Erythroblast (primary cell): ENCODE measurements at regions not wholly inside any gene's neighbourhood (a gene's known extent, or its start where the extent isn't known, plus 50 kb on each side); places are given as distances from the start of the nearest gene placed in this dataset.

Experiments
- DNase-seq, 2 experiments: peaks; one replicate each; lab custom pipeline; 2025; lab: John Stamatoyannopoulos, UW
- GATA1 ChIP-seq: IDR thresholded peaks from 2 replicates; pipeline ENCODE4 v1.6.1; 2011; ENCODE audit warnings: low read depth, mild to moderate bottlenecking, control low read depth, low read length, moderate library complexity
- POLR2A ChIP-seq: IDR thresholded peaks from 2 replicates; pipeline ENCODE4 v1.6.1; 2011; ENCODE audit warnings: mild to moderate bottlenecking, low read length

GRCh38 chr5:3698412-3698811 lies 102.8 kb downstream of the IRX1 start:
- DNase-seq = no peak
- TF ChIP-seq GATA1 = no peak
- TF ChIP-seq POLR2A = no peak

DNA sequence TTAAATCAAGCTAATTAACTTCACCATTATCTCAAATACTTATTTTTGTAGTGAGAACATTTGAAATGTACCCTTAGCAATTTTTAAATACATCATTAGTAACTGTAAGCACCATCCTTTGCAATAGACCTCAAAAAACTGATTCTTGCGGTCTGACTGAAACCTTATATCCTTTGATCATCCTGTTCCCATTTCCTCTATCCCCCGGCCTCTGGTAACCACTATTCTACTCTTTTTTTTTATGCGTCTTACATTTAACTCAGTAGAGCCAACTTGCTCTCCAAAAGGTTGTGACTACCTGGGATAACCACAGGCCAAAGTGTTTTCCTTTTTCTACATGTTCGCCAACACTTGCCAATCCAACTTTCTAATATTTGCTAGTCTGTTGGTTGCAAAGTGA lies 106.1 kb downstream of the IRX1 start:
- no peak for TF ChIP-seq GATA1
- DNase-seq = no peak

DNA sequence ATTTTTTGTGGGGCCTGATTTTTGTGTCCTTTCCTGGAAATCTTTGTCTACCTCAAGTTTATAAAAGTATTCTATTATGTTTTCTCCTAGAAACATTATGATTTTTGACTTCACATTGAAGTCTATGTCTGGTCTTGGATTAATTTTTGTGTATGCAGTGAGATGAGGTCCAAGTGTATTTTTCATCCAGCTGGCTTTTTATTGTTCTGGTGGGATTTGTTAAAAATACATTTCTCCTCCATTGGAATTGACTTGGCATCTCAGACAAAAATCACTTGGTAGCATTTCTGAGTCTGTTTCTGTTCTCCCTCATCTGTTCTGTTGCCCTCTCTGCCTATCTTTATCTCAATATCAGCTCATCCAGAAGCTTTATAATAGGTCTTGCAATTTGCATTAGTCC lies 109.0 kb downstream of the IRX1 start:
- DNase-seq = no peak
- TF ChIP-seq GATA1 = no peak
- no peak for TF ChIP-seq POLR2A

DNA sequence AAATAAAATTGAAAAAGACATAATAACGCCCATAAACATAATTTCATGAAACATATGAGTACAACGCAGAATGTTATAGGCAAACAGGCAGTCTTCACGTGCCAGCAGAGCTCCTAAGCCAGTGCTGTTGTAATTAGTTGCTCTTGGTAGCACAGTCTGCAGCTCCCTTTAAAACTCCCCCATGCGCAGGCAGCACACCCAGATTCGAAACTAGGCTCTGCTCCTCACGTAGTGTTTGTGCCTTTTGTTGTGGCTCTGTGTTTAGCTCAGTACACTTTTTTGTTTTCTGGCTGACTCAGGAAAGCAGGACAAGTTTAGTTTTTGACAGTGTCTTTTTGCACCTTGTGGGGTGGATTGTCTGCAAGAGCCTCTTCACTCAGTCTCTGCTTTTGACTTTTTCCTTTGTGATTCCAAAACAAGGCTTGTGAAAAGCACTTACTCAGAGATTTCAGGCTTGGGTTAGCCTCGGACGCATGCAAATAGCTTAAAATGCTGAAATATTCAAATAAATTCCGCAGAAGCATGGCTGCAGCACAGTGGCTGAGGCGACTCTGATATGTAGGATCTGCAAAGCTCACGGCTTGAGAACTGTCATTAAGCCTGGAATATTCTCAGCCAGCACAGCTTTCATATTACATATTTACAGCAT lies 113.6 kb downstream of the IRX1 start:
- TF ChIP-seq POLR2A = no peak
- no peak for TF ChIP-seq GATA1
- DNase-seq = no peak

GRCh38 chr5:3709717-3710348 lies 114.2 kb downstream of the IRX1 start:
- no peak for DNase-seq
- TF ChIP-seq GATA1 = no peak
- TF ChIP-seq POLR2A = no peak

DNA sequence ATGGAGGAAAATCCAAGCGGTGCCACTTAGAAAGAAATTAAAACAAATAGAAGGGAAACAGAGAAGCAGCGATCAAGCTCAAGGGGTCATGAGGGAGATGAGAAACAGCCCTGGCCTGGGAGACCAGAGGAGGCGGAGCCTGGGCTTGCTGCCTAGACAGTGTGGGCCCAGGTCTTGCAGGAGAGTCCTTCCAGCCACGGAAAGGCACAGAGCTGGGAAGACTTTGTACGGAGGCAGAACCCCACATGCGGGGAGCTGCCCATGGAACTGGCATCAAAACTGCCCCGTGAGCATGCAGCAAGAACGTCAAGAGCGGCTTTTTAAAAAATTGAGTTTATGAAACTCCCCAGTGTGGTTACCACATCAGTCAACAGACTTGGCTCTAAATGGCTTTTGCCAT lies 119.4 kb downstream of the IRX1 start:
- DNase-seq = no peak
- TF ChIP-seq GATA1 = no peak
- no peak for TF ChIP-seq POLR2A

DNA sequence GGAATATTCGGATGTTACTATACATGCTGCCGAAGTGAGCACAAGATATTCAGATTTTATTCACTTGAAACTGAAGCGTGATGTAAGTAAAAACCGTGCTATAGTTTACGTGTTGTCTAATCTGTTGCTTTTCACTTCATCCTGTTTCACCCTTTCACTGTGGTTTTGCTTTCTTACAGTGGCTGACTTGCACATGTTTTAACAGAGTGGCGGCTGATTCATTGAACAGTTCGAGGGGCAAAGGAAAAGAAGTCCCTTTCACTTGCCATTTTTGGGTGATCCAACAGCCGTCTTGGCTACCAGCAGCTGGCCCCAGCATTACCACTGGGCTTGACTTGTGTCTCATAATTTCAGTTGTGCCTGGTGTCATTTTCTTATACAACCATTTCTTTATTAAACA lies 134.0 kb downstream of the IRX1 start:
- TF ChIP-seq GATA1 (no peak), POLR2A (no peak)
- DNase-seq = no peak

- no peak for DNase-seq
Observed at GRCh38 chr5:3734632-3735031, 139.0 kb downstream of the IRX1 start.

GRCh38 chr5:3736466-3736865 lies 140.8 kb downstream of the IRX1 start:
- no peak for TF ChIP-seq POLR2A
- TF ChIP-seq GATA1 = no peak
- no peak for DNase-seq

More at GRCh38 chr5:3734632-3735031, 139.0 kb downstream of the IRX1 start:
- no peak for TF ChIP-seq GATA1
- TF ChIP-seq POLR2A = no peak

GRCh38 chr5:3736926-3737325 lies 141.3 kb downstream of the IRX1 start:
- TF ChIP-seq POLR2A (no peak), GATA1 (no peak)
- no peak for DNase-seq

- TF ChIP-seq GATA1 (no peak), POLR2A (no peak)
- DNase-seq = no peak
Observed at GRCh38 chr5:3738919-3739318, 143.3 kb downstream of the IRX1 start.

GRCh38 chr5:3740546-3741373 lies 145.1 kb downstream of the IRX1 start:
- TF ChIP-seq GATA1 (no peak), POLR2A (no peak)
- DNase-seq = no peak

GRCh38 chr5:3741374-3741770 lies 145.7 kb downstream of the IRX1 start:
- TF ChIP-seq POLR2A (no peak), GATA1 (no peak)
- no peak for DNase-seq

GRCh38 chr5:3742750-3743149 lies 147.1 kb downstream of the IRX1 start:
- TF ChIP-seq GATA1 (no peak), POLR2A (no peak)
- DNase-seq = no peak
